ENCODE measurements at regions not wholly inside any gene's neighbourhood (a gene's known extent, or its start where the extent isn't known, plus 50 kb on each side); places are given as distances from the start of the nearest gene placed in this dataset.
"Not testable (repeated sequence)": the region's sequence is repeated elsewhere in the genome, so short reads cannot be mapped to it uniquely, and the experiment has no call there.

- no peak for DNase-seq
Observed at GRCh38 chr1:200281201-200281835, 128.5 kb downstream of the ZNF281 start.

- DNase-seq, result peak; percentile 36 to 54
Observed at GRCh38 chr1:200279810-200280411, 129.9 kb downstream of the ZNF281 start.

- DNase-seq, result no peak
Observed at GRCh38 chr1:200275816-200276453, 133.9 kb downstream of the ZNF281 start.

GRCh38 chr1:200275415-200275814, 134.4 kb downstream of the ZNF281 start:
- DNase-seq, result no peak

GRCh38 chr1:200274116-200274515, 135.7 kb downstream of the ZNF281 start:
- DNase-seq, result no peak

GRCh38 chr1:200272481-200273068, 137.3 kb downstream of the ZNF281 start:
- no peak for DNase-seq

GRCh38 chr1:200269256-200269655, 140.6 kb downstream of the ZNF281 start:
- no peak for DNase-seq

- no peak for DNase-seq
Observed at GRCh38 chr1:200267937-200268336, 141.9 kb downstream of the ZNF281 start.

GRCh38 chr1:200267458-200267857, 142.4 kb downstream of the ZNF281 start:
- DNase-seq, result no peak

- DNase-seq, result no peak
Observed at GRCh38 chr1:200266871-200267270, 143.0 kb downstream of the ZNF281 start.

GRCh38 chr1:200265881-200266280, 144.0 kb downstream of the ZNF281 start:
- no peak for DNase-seq

- DNase-seq, result no peak
Observed at GRCh38 chr1:200265104-200265503, 144.7 kb downstream of the ZNF281 start.

- DNase-seq, result no peak
Observed at GRCh38 chr1:200263203-200263602, 146.6 kb downstream of the ZNF281 start.

- DNase-seq, result peak; percentile 27 to 51
Observed at GRCh38 chr1:200262326-200262965, 147.4 kb downstream of the ZNF281 start.

GRCh38 chr1:200260597-200261335, 149.1 kb downstream of the ZNF281 start:
- no peak for DNase-seq

GRCh38 chr1:200258447-200259375, 151.1 kb downstream of the ZNF281 start:
- no peak for DNase-seq

GRCh38 chr1:200257235-200257634, 152.6 kb downstream of the ZNF281 start:
- DNase-seq, result no peak

GRCh38 chr1:200254602-200255001, 155.2 kb downstream of the ZNF281 start:
- not testable (repeated sequence) for DNase-seq

GRCh38 chr1:200253774-200254495, 155.9 kb downstream of the ZNF281 start:
- peak; percentile 21 to 39 for DNase-seq

- no peak for DNase-seq
Observed at GRCh38 chr1:200252531-200252930, 157.3 kb downstream of the ZNF281 start.

- DNase-seq, result no peak
Observed at GRCh38 chr1:200250469-200250868, 159.4 kb downstream of the ZNF281 start.
